GM23248 (cell line): ENCODE measurements at regions not wholly inside any gene's neighbourhood (a gene's known extent, or its start where the extent isn't known, plus 50 kb on each side); places are given as distances from the start of the nearest gene placed in this dataset.

Source experiments
- EZH2 ChIP-seq: fragments of 200-600 bp; sonication (generic); IDR thresholded peaks from 2 replicates; pipeline ENCODE4 v1.6.1; 2018; ENCODE audit warnings: antibody characterized with exemption, mild to moderate bottlenecking; ENCODE audit not compliant: insufficient read depth, poor library complexity, severe bottlenecking
- EZH2phosphoT487 ChIP-seq: fragments of 200-600 bp; sonication (generic); IDR thresholded peaks from 2 replicates; pipeline ENCODE4 v1.6.1; 2018; ENCODE audit warnings: antibody characterized with exemption, moderate library complexity, mild to moderate bottlenecking, low read depth; ENCODE audit not compliant: insufficient read depth

DNA sequence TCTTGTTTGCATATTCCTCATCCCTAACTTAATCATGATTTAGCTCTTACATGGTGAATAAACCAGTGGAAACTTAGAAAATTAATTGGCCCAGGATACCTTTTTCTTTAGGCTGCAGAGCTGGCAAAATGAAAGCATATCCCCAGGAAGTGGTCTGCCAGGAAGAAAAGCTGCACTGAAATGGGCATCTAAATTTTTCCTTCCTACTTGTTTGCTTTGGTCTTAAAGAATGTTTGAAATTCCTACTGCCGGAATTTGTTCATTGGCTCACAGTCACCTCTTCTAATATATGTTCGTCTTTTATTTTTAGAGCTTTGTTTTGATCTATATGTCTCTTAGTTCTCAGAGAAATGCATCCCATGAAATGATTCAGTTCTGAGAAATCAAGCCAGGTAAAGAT lies 113.2 kb upstream of the ELL2 start:
- no peak for TF ChIP-seq EZH2
- TF ChIP-seq EZH2phosphoT487 = no peak
